ENCODE measurements at regions not wholly inside any gene's neighbourhood (a gene's known extent, or its start where the extent isn't known, plus 50 kb on each side); places are given as distances from the start of the nearest gene placed in this dataset.
"Not testable (repeated sequence)": the region's sequence is repeated elsewhere in the genome, so short reads cannot be mapped to it uniquely, and the experiment has no call there.

DNA sequence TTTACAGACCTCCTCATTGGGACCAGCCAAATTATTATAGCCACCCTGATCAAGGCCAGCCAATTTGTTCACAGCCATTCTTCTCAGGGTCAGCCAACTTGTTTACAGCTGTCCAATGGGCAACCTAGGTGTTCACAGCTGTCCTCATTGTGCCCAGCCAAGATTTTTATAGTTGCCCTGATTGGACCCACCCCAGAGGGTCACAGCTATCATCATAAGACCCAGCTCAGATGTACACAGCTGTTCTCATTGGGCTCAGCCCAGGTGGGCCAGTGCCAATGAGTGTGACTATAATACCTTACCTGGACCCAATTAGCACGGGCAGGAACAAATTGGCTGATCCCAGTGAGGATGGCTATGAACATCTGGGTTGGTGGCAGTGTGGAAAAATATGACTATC, 1151.8 kb downstream of the UQCRFS1 start:
- DNase-seq (ENCODE audit: low spot score) = no peak
- Histone ChIP-seq H3K4me1 (ENCODE audit: insufficient read depth, low read length, poor library complexity, severe bottlenecking) (no peaks in the 10 kb centered on the region), H3K27ac (ENCODE audit: low read depth, low read length, poor library complexity, severe bottlenecking) (no peak overlapping the region), H3K4me3 (ENCODE audit: low read depth, low read length, poor library complexity, severe bottlenecking) (no peak overlapping the region), H3K9me3 (ENCODE audit: low read depth, low read length, poor library complexity, severe bottlenecking) (peaks cover 29% of the 10 kb centered on the region), H3K36me3 (ENCODE audit: insufficient read depth, low read length, poor library complexity, severe bottlenecking) (no peaks in the 10 kb centered on the region), H3K27me3 (replicated peaks; ENCODE audit: insufficient read depth, low read depth, low read length, poor library complexity) (no peaks in the 10 kb centered on the region)
- intact Hi-C loops (cut with micrococcal nuclease; ENCODE audit: unreplicated experiment) = no loop called here
- no peak for TF ChIP-seq EZH2 (IDR thresholded peaks at IDR 0.05; ENCODE audit: borderline replicate concordance, low read depth, low read length, poor library complexity, severe bottlenecking)
- TF ChIP-seq, protein P1, sequence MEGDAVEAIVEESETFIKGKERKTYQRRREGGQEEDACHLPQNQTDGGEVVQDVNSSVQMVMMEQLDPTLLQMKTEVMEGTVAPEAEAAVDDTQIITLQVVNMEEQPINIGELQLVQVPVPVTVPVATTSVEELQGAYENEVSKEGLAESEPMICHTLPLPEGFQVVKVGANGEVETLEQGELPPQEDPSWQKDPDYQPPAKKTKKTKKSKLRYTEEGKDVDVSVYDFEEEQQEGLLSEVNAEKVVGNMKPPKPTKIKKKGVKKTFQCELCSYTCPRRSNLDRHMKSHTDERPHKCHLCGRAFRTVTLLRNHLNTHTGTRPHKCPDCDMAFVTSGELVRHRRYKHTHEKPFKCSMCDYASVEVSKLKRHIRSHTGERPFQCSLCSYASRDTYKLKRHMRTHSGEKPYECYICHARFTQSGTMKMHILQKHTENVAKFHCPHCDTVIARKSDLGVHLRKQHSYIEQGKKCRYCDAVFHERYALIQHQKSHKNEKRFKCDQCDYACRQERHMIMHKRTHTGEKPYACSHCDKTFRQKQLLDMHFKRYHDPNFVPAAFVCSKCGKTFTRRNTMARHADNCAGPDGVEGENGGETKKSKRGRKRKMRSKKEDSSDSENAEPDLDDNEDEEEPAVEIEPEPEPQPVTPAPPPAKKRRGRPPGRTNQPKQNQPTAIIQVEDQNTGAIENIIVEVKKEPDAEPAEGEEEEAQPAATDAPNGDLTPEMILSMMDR (conservative IDR thresholded peaks at IDR 0.05; ENCODE audit: low read depth, low read length) = no peak
- CTCF ChIA-PET = no interaction called here
- POLR2A ChIA-PET (ENCODE audit: low non-redundant PET) = no interaction called here
- no TSS peak for BruUV-seq (replicated peaks)

DNA sequence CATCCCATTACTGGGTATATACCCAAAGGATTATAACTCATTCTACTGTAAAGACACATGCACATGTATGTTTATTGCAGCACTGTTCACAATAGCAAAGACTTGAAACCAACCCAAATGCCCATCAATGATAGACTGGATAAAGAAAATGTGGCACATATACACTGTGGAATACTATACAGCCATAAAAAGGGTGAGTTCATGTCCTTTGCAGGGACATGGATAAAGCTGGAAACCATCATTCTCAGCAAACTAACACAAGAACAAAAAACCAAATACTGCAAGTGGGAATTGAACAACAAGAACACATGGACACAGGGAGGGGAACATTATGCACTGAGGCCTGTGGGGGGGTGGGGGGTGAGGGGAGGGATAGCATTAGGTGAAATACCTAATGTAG, 1155.9 kb downstream of the UQCRFS1 start:
- CTCF ChIA-PET; H3K27me3 ChIP-seq (replicated peaks; ENCODE audit: insufficient read depth, low read depth, low read length, poor library complexity); BruUV-seq (replicated peaks); H3K4me1 ChIP-seq (ENCODE audit: insufficient read depth, low read length, poor library complexity, severe bottlenecking); POLR2A ChIA-PET (ENCODE audit: low non-redundant PET); H3K36me3 ChIP-seq (ENCODE audit: insufficient read depth, low read length, poor library complexity, severe bottlenecking); intact Hi-C loops (cut with micrococcal nuclease; ENCODE audit: unreplicated experiment); H3K27ac ChIP-seq (ENCODE audit: low read depth, low read length, poor library complexity, severe bottlenecking); H3K4me3 ChIP-seq (ENCODE audit: low read depth, low read length, poor library complexity, severe bottlenecking); DNase-seq (ENCODE audit: low spot score): not testable (repeated sequence)
- H3K9me3 ChIP-seq (ENCODE audit: low read depth, low read length, poor library complexity, severe bottlenecking) = peaks cover 13% of the 10 kb centered on the region

DNA sequence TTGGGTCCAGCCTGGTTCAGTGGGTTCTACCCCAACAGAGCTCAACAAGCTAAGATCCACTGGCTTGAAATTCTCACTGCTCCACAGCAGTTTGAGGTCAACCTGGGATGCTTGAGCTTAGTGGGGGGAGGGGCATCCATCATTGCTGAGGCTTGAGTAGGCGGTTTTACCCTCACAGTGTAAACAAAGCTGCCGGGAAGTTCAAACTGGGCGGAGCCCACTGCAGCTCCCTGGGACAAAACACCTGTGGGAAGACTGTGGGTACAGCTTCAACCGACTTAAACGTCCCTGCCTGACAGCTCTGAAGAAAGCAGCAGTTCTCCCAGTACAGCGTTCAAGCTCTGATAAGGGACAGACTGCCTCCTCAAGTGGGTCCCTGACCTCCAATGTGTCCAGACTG, 1161.9 kb downstream of the UQCRFS1 start:
- Histone ChIP-seq H3K4me1 (ENCODE audit: insufficient read depth, low read length, poor library complexity, severe bottlenecking) (no peaks in the 10 kb centered on the region), H3K36me3 (ENCODE audit: insufficient read depth, low read length, poor library complexity, severe bottlenecking) (no peaks in the 10 kb centered on the region), H3K4me3 (ENCODE audit: low read depth, low read length, poor library complexity, severe bottlenecking) (no peak overlapping the region), H3K27ac (ENCODE audit: low read depth, low read length, poor library complexity, severe bottlenecking) (no peak overlapping the region), H3K27me3 (replicated peaks; ENCODE audit: insufficient read depth, low read depth, low read length, poor library complexity) (no peaks in the 10 kb centered on the region), H3K9me3 (ENCODE audit: low read depth, low read length, poor library complexity, severe bottlenecking) (peaks cover 15% of the 10 kb centered on the region)
- ChIA-PET POLR2A (ENCODE audit: low non-redundant PET) (no interaction called here), CTCF (no interaction called here)
- DNase-seq (ENCODE audit: low spot score) = no peak
- no TSS peak for BruUV-seq (replicated peaks)
- no peak for TF ChIP-seq EZH2 (IDR thresholded peaks at IDR 0.05; ENCODE audit: borderline replicate concordance, low read depth, low read length, poor library complexity, severe bottlenecking)
- TF ChIP-seq, protein P1 (conservative IDR thresholded peaks at IDR 0.05; ENCODE audit: low read depth, low read length) = no peak
- intact Hi-C loops (cut with micrococcal nuclease; ENCODE audit: unreplicated experiment) = no loop called here

DNA sequence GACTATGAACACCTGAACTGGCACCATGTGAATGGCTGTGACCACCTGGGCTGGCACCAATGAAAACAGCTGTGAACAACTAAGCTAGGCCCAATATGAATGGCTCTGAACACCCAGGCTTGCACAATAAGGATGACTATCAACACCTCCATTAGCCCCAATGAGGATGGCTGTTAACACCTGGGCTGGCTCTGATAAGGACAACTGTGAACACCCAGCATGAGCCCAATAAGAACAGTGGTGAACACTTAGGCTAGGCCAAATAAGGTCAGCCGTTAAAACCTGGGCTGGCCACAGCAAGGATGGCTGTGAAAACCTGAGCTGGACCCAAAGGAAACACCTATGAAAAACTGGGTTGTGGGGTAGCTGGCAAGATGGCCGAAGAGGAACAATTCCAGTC, 1163.1 kb downstream of the UQCRFS1 start:
- no peaks in the 10 kb centered on the region for H3K36me3 ChIP-seq (ENCODE audit: insufficient read depth, low read length, poor library complexity, severe bottlenecking)
- DNase-seq (ENCODE audit: low spot score) = no peak
- CTCF ChIA-PET = no interaction called here
- no peak overlapping the region for H3K27ac ChIP-seq (ENCODE audit: low read depth, low read length, poor library complexity, severe bottlenecking)
- no peaks in the 10 kb centered on the region for H3K4me1 ChIP-seq (ENCODE audit: insufficient read depth, low read length, poor library complexity, severe bottlenecking)
- TF ChIP-seq, protein P1 (conservative IDR thresholded peaks at IDR 0.05; ENCODE audit: low read depth, low read length) = no peak
- TF ChIP-seq EZH2 (IDR thresholded peaks at IDR 0.05; ENCODE audit: borderline replicate concordance, low read depth, low read length, poor library complexity, severe bottlenecking) = no peak
- H3K27me3 ChIP-seq (replicated peaks; ENCODE audit: insufficient read depth, low read depth, low read length, poor library complexity) = no peaks in the 10 kb centered on the region
- BruUV-seq (replicated peaks) = no TSS peak
- H3K4me3 ChIP-seq (ENCODE audit: low read depth, low read length, poor library complexity, severe bottlenecking) = no peak overlapping the region
- POLR2A ChIA-PET (ENCODE audit: low non-redundant PET) = no interaction called here
- intact Hi-C loops (cut with micrococcal nuclease; ENCODE audit: unreplicated experiment) = no loop called here
- H3K9me3 ChIP-seq (ENCODE audit: low read depth, low read length, poor library complexity, severe bottlenecking) = peaks cover 22% of the 10 kb centered on the region
